Ovary (tissue), 3 donors: ENCODE measurements at regions not wholly inside any gene's neighbourhood (a gene's known extent, or its start where the extent isn't known, plus 50 kb on each side); places are given as distances from the start of the nearest gene placed in this dataset.

Experiments
- POLR2A ChIP-seq: fragments of 450-650 bp; IDR thresholded peaks from one replicate; pipeline ENCODE4 v1.6.1; 2017; ENCODE audit warnings: antibody characterized with exemption, mild to moderate bottlenecking, moderate library complexity
- TF ChIP-seq, protein P1 (sequence below), 3 donors: fragments of 450-650 bp in 2 of 3; fragments of 200-600 bp in 1 of 3; IDR thresholded peaks; one replicate each; pipeline versions ENCODE4 v1.5.1 to v1.8.0; 2016 to 2022; ENCODE audit warnings: antibody characterized with exemption in 3 of 3, mild to moderate bottlenecking in 1 of 3
- donor health status: DM: no; HTN: no; CAD: no.

DNA sequence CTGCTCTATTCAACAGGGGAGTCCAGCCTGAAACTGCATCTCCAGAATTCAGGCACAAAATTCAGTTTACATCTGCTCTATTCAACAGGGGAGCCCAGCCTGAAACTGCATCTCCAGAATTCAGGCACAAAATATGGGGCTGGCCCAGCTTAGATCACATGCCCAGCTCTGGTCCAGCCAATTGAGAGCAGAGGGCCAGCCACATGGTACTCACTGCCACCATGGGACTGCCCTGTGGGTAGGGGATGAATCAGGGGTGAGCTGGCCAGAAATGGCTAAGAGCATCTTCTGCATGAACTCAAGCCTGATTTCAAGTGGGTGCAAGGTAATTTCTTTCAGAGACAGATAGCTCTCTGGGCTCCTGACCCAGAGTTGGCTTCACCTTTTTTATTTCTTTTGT lies 156.6 kb upstream of the LYZL2 start:
- TF ChIP-seq, protein P1, sequence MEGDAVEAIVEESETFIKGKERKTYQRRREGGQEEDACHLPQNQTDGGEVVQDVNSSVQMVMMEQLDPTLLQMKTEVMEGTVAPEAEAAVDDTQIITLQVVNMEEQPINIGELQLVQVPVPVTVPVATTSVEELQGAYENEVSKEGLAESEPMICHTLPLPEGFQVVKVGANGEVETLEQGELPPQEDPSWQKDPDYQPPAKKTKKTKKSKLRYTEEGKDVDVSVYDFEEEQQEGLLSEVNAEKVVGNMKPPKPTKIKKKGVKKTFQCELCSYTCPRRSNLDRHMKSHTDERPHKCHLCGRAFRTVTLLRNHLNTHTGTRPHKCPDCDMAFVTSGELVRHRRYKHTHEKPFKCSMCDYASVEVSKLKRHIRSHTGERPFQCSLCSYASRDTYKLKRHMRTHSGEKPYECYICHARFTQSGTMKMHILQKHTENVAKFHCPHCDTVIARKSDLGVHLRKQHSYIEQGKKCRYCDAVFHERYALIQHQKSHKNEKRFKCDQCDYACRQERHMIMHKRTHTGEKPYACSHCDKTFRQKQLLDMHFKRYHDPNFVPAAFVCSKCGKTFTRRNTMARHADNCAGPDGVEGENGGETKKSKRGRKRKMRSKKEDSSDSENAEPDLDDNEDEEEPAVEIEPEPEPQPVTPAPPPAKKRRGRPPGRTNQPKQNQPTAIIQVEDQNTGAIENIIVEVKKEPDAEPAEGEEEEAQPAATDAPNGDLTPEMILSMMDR (IDR thresholded peaks at IDR 0.05), result no peak
- TF ChIP-seq POLR2A, result no peak
